ENCODE measurements at regions not wholly inside any gene's neighbourhood (a gene's known extent, or its start where the extent isn't known, plus 50 kb on each side); places are given as distances from the start of the nearest gene placed in this dataset.

DNA sequence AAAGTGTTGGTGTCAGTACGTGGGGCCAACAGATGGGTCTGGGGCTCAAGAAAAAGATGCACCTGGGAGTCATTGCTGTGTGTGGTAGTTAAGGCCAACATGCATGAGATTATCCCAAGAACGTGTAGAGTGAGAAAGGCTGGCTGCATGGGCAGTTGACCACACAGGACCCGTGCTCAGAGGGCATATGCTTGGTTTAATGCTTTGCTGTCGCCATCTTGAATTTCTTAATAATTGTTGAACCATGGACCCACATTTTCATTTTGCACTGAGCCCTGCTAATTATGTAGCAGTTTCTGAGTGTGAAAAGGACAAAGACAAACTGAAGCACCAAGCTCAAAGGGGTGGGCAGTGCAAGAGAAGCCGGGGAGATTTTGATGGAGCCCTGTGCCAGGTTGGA lies 148.1 kb downstream of the CYP26B1 start:
- TF ChIP-seq CTCF (IDR thresholded peaks at IDR 0.05): no peak
- TF ChIP-seq POLR2A (IDR thresholded peaks at IDR 0.05): no peak
